ENCODE measurements at regions not wholly inside any gene's neighbourhood (a gene's known extent, or its start where the extent isn't known, plus 50 kb on each side); places are given as distances from the start of the nearest gene placed in this dataset.

DNA sequence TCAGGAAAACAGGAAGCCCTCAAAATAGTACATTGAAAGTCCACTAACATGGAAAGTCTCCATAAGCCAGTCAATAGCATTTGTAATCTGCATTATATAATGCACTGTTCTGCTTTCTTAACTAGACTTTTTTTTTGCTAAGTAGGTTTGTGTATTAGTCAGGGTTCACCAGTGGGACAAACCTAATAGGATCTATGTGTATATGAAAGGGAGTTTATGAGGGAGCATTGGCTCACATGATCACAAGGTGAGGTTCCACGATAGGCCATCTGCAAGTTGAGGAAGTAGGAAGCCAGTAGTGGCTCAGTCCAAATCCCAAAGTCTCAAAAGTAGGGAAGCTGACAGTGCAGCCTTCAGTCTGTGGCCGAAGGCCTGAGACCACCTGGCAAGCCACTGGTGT lies 116.0 kb downstream of the MXRA5 start:
- intact Hi-C loops (cut with micrococcal nuclease; ENCODE audit: unreplicated experiment): no loop called here
- Mint-ChIP-seq H3K4me1 (ENCODE audit: low read depth, unreplicated experiment) (no peaks in the 10 kb centered on the region), H3K9me3 (ENCODE audit: low read depth, unreplicated experiment) (no peaks in the 10 kb centered on the region), H3K27ac (ENCODE audit: unreplicated experiment) (no peak overlapping the region), H3K4me3 (ENCODE audit: low read depth, unreplicated experiment) (no peak overlapping the region), H3K36me3 (ENCODE audit: insufficient read depth, unreplicated experiment) (no peaks in the 10 kb centered on the region), H3K27me3 (ENCODE audit: unreplicated experiment) (peaks cover 11% of the 10 kb centered on the region)
- TF ChIP-seq CTCF (IDR thresholded peaks at IDR 0.05; ENCODE audit: unreplicated experiment): no peak
- CTCF ChIA-PET: no interaction called here
- no TSS peak for BruUV-seq (replicated peaks)
- DNase-seq: no peak

DNA sequence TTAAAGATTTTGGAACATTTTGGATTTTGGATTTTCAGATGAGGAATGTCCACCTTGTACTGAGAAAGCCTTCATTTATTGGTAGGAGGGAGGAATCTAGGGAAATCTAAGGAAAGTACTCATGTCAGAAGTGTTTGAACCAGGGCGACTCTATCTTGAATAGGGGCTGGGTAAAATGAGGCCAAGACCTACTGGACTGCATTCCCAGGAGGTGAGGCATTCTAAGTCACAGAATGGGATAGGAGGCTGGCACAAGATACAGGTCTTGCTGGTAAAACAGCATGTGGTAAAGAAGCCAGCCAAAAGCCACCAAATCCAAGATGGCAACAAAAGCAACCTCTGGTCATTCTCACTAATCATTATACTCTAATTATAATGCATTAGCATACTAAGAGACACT lies 118.9 kb downstream of the MXRA5 start:
- Mint-ChIP-seq H3K27me3 (ENCODE audit: unreplicated experiment) (peaks cover under 1% of the 10 kb centered on the region), H3K4me1 (ENCODE audit: low read depth, unreplicated experiment) (no peaks in the 10 kb centered on the region), H3K27ac (ENCODE audit: unreplicated experiment) (no peak overlapping the region), H3K36me3 (ENCODE audit: insufficient read depth, unreplicated experiment) (no peaks in the 10 kb centered on the region), H3K4me3 (ENCODE audit: low read depth, unreplicated experiment) (no peak overlapping the region), H3K9me3 (ENCODE audit: low read depth, unreplicated experiment) (no peaks in the 10 kb centered on the region)
- DNase-seq: no peak
- no TSS peak for BruUV-seq (replicated peaks)
- no peak for TF ChIP-seq CTCF (IDR thresholded peaks at IDR 0.05; ENCODE audit: unreplicated experiment)
- intact Hi-C loops (cut with micrococcal nuclease; ENCODE audit: unreplicated experiment): no loop called here
- CTCF ChIA-PET: no interaction called here

DNA sequence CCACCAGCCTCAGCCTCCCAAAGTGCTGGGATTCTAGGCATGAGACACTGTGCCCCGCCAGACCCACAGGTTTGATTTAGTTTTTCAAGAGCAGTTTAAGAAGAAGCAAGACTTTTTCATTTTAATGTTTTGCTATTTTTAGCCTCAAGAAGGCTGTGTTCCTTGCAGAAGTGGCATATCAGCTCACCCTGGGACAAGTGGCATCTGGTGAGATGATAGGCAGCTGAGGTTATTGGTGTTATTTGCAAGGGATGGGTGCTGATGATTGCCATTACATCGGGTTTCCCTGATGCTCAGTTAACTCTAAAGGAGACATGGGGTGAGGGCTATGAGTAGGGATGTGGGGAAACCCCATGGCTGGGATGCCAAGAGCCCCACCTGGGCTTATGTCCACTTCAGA lies 120.4 kb downstream of the MXRA5 start:
- no peak overlapping the region for H3K4me3 Mint-ChIP-seq (ENCODE audit: low read depth, unreplicated experiment)
- no peak for TF ChIP-seq CTCF (IDR thresholded peaks at IDR 0.05; ENCODE audit: unreplicated experiment)
- CTCF ChIA-PET: no interaction called here
- no peaks in the 10 kb centered on the region for H3K27me3 Mint-ChIP-seq (ENCODE audit: unreplicated experiment)
- no peak for DNase-seq
- no peaks in the 10 kb centered on the region for H3K9me3 Mint-ChIP-seq (ENCODE audit: low read depth, unreplicated experiment)
- no TSS peak for BruUV-seq (replicated peaks)
- no peak overlapping the region for H3K27ac Mint-ChIP-seq (ENCODE audit: unreplicated experiment)
- no peaks in the 10 kb centered on the region for H3K36me3 Mint-ChIP-seq (ENCODE audit: insufficient read depth, unreplicated experiment)
- intact Hi-C loops (cut with micrococcal nuclease; ENCODE audit: unreplicated experiment): no loop called here
- H3K4me1 Mint-ChIP-seq (ENCODE audit: low read depth, unreplicated experiment): no peaks in the 10 kb centered on the region

GRCh38 chrX:3221643-3222042 lies 124.8 kb downstream of the MXRA5 start:
- BruUV-seq (replicated peaks): no TSS peak
- Mint-ChIP-seq H3K4me3 (ENCODE audit: low read depth, unreplicated experiment) (no peak overlapping the region), H3K4me1 (ENCODE audit: low read depth, unreplicated experiment) (no peaks in the 10 kb centered on the region), H3K27me3 (ENCODE audit: unreplicated experiment) (peaks cover 41% of the 10 kb centered on the region), H3K27ac (ENCODE audit: unreplicated experiment) (no peak overlapping the region), H3K9me3 (ENCODE audit: low read depth, unreplicated experiment) (no peaks in the 10 kb centered on the region), H3K36me3 (ENCODE audit: insufficient read depth, unreplicated experiment) (no peaks in the 10 kb centered on the region)
- intact Hi-C loops (cut with micrococcal nuclease; ENCODE audit: unreplicated experiment): no loop called here
- TF ChIP-seq CTCF (IDR thresholded peaks at IDR 0.05; ENCODE audit: unreplicated experiment): no peak
- DNase-seq: no peak
- CTCF ChIA-PET: no interaction called here

DNA sequence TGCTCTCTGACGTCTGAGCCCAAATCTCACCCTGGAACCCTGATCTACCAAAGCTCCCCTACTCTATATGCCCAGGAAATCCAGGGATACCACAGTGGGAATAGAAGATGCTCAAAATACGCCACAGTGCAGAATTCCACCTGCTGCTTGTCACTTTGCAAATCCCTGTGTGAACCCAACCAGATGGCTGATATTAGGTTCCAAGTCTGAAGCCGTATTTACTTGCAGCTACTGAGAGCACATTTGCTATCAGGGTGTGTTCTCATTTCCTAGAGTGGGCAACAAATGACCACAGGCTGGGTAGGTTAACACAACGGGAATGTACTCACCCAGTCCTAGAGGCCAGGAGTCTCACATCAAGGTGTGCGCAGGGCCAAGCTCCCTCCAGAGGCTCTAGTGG lies 126.8 kb downstream of the MXRA5 start:
- Mint-ChIP-seq H3K27me3 (ENCODE audit: unreplicated experiment) (peaks cover 60% of the 10 kb centered on the region), H3K4me1 (ENCODE audit: low read depth, unreplicated experiment) (no peaks in the 10 kb centered on the region), H3K36me3 (ENCODE audit: insufficient read depth, unreplicated experiment) (no peaks in the 10 kb centered on the region), H3K9me3 (ENCODE audit: low read depth, unreplicated experiment) (no peaks in the 10 kb centered on the region), H3K4me3 (ENCODE audit: low read depth, unreplicated experiment) (no peak overlapping the region), H3K27ac (ENCODE audit: unreplicated experiment) (no peak overlapping the region)
- DNase-seq: no peak
- intact Hi-C loops (cut with micrococcal nuclease; ENCODE audit: unreplicated experiment): no loop called here
- TF ChIP-seq CTCF (IDR thresholded peaks at IDR 0.05; ENCODE audit: unreplicated experiment): no peak
- BruUV-seq (replicated peaks): no TSS peak
- CTCF ChIA-PET: no interaction called here

Data from Calu3 (cell line).